ENCODE measurements at regions not wholly inside any gene's neighbourhood (a gene's known extent, or its start where the extent isn't known, plus 50 kb on each side); places are given as distances from the start of the nearest gene placed in this dataset.

DNA sequence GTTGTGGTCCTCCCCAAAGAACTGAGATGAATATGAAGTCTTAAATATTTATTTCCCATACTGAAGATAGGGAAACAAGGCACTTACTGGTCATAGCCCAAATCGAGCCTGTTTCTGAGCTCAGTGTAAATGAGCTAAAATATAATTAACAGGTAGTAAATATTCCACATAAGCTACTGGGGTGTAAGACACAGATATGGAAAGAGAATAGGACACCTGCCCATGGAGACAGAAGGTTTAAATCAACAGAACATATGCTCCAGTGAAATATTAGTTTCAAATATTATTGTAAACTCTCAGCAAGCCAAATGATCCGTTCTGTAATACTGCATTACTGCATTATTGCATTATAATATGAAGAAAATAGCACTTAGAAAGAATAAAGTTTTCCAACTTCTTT lies 537.9 kb downstream of the ANKRD7 start:
- no peak for TF ChIP-seq EZH2 (IDR thresholded peaks at IDR 0.05)
- TF ChIP-seq POLR2AphosphoS5 (IDR thresholded peaks at IDR 0.05; ENCODE audit: borderline replicate concordance, low read depth, low read length), result no peak
- TF ChIP-seq FOXP2 (optimal IDR thresholded peaks at IDR 0.05; ENCODE audit: control extremely low read depth, extremely low read length, insufficient read depth), result no peak
